Naive B cell (primary cell): ENCODE measurements at regions not wholly inside any gene's neighbourhood (a gene's known extent, or its start where the extent isn't known, plus 50 kb on each side); places are given as distances from the start of the nearest gene placed in this dataset.

Source experiments
- ATAC-seq, 2 donors: fragments of 150-1000 bp; cut with Tn5 transposase; 2 replicates each; pipeline ENCODE4 v1.10.0; 2021; ENCODE audit warnings: low read depth in 2 of 2, mild to moderate bottlenecking in 2 of 2, moderate library complexity in 2 of 2
- DNase-seq: peaks from one replicate; pipeline ENCODE4 v3.0.0; 2022
- H3K27ac Mint-ChIP-seq, 6 donors: one replicate each; pipeline ENCODE4 v1.8.0; 2020 to 2022; ENCODE audit warnings: mild to moderate bottlenecking in 6 of 6, mixed read lengths in 6 of 6, moderate library complexity in 5 of 6, inconsistent platforms in 2 of 6
- H3K27me3 Mint-ChIP-seq, 3 donors: one replicate each; pipeline ENCODE4 v1.8.0; 2021 to 2022; ENCODE audit warnings: mixed read lengths in 3 of 3, mild to moderate bottlenecking in 1 of 3
- H3K36me3 Mint-ChIP-seq, 2 donors: one replicate each; pipeline ENCODE4 v1.8.0; 2020 to 2022; ENCODE audit warnings: mixed read lengths in 2 of 2, inconsistent platforms in 1 of 2, mild to moderate bottlenecking in 1 of 2
- H3K4me1 Mint-ChIP-seq, 3 donors: one replicate each; pipeline ENCODE4 v1.8.0; 2020 to 2022; ENCODE audit warnings: mixed read lengths in 3 of 3, inconsistent platforms in 1 of 3, mild to moderate bottlenecking in 1 of 3, moderate library complexity in 1 of 3
- H3K4me3 Mint-ChIP-seq, 8 donors: one replicate each; pipeline ENCODE4 v1.8.0; 2020 to 2022; ENCODE audit warnings: mild to moderate bottlenecking in 8 of 8, mixed read lengths in 8 of 8, moderate library complexity in 8 of 8, inconsistent platforms in 2 of 8
- H3K9me3 Mint-ChIP-seq, 7 donors: one replicate each; pipeline ENCODE4 v1.8.0; 2020 to 2022; ENCODE audit warnings: mixed read lengths in 7 of 7, mild to moderate bottlenecking in 5 of 7, inconsistent platforms in 2 of 7, moderate library complexity in 1 of 7

DNA sequence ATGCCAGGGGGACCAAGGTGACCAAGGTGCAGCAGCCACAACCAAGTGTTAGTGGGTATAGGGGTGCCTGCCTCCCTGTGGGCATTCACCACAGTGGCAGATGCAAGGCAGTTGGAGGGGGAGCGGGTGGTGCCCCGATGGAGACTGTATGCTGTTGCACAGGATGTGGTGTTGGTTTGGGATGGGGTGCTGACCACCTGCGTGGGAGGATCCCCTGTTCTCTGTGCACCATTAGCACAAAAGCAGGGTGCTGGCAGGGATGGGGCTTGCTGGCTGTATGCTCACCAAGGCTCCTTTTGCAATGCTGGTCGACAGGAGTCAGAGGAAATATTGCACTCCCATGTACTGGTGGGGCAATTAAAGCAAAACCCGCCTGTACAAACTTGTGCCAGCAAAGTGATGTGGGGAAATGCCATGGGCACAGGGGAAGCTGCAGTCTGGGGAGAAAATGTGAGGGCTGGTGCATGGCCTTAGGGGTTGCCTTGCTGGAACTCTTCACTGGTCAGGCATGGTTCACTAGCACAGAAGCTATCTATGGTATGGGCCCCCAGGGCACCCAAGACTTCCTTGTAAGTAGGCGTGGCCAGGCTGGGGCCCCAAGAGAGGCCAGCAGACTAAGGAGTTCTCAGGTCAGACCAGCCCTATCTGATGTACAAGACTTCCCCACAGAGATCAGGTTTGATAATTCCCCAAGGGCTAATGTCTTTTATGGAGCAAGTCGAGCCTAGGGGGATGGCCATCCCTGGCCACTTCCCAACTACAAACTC, 51.9 kb upstream of the GNAT3 start:
- DNase-seq (no peak), ATAC-seq (no peak)
- Mint-ChIP-seq H3K36me3 (peaks cover 3 to 9% of the 10 kb centered on the region in 2 donors), H3K27ac (no peak overlapping the region), H3K9me3 (peaks cover 7 to 37% (median 24%) of the 10 kb centered on the region in 7 donors), H3K4me3 (no peak overlapping the region), H3K27me3 (peaks cover 0 to 4% (median 0%) of the 10 kb centered on the region in 3 donors), H3K4me1 (no peaks in the 10 kb centered on the region)

DNA sequence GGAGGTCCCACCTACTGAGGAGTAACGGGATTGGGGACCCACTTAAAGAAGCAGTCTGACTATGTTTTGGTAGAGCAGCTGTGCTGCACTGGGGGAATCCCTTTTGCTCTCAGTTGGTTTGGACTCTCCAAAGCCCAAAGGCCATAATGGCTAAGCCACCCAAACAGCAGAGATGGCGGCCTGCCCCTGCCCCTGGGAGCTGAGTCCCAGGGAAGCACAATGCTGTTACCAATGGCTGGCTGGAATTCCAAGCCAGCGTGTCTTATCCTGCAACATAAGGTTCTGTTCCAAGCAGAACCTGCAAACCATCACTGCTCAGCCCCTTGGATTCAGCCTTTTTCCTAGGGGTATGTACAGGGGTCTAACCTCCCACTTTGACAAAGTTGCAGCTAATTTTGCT, 53.7 kb upstream of the GNAT3 start:
- peaks cover 0 to 4% (median 0%) of the 10 kb centered on the region in 3 donors for H3K27me3 Mint-ChIP-seq
- H3K9me3 Mint-ChIP-seq = peaks cover 7 to 27% (median 18%) of the 10 kb centered on the region in 7 donors
- H3K36me3 Mint-ChIP-seq = peaks cover 0 to 9% of the 10 kb centered on the region in 2 donors
- no peak for DNase-seq
- H3K4me1 Mint-ChIP-seq = no peaks in the 10 kb centered on the region
- H3K27ac Mint-ChIP-seq = no peak overlapping the region
- ATAC-seq = no peak
- no peak overlapping the region for H3K4me3 Mint-ChIP-seq

DNA sequence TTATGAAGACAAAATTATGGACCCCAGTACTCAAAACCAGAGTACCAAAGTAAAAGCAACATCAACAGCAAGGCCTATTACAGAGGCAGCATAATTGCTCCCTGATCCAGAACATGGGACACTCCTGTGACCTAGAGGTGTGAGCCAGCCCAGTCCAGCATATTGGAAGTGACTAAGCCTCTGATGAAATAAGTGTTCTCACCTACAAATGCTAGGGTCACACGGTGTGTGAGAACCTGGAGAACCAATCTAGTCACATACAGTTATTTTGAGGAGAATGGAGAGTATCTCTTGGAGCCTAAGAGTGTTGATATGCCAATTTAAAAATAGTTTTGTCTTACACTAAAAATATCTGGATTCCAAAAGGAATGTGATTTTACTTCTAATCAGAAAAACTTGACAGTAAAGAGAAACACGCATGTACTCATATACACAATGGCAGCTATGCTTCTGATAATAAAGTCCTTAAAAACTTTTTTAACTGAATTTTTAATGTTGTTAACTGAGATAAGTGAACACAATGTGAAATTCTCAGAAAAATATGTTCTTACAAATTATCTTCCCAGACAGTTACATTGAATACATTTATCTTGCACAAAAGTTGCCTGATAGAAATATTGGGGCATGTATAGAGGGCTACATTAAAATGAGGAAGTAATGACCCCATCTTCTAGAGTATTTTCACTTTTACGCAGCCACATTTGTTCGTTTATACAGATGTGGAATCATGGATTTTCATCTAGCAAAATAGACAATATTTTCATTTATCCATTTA, 56.8 kb upstream of the CD36 start:
- Mint-ChIP-seq H3K27ac (peak overlapping the region in 1 of 6 donors; percentile 54), H3K9me3 (peaks cover 0 to 8% (median 0%) of the 10 kb centered on the region in 7 donors), H3K27me3 (no peaks in the 10 kb centered on the region), H3K4me1 (no peaks in the 10 kb centered on the region), H3K36me3 (no peaks in the 10 kb centered on the region), H3K4me3 (no peak overlapping the region)
- ATAC-seq (no peak), DNase-seq (no peak)

DNA sequence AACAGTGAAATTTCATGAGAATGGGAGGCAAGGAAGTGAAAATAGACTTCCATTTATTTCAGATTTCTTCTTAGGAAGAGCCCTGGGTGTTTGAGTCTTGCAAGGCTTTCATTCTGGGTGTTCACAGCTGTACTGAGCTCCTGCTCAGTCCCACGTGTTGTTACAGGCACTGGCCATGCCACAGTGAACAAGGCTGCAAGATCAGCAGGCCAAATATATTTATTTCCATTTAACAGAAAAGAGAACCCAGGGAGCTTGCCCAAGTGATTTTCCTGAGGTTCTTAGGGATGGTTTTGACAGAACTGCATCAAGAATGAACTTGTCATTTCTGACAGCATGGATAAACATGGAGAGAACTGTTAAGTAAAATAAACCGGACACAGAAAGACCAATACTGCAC, 54.5 kb upstream of the CD36 start:
- Mint-ChIP-seq H3K9me3 (peaks cover 0 to 3% (median 0%) of the 10 kb centered on the region in 7 donors), H3K27me3 (no peaks in the 10 kb centered on the region), H3K4me3 (no peak overlapping the region), H3K27ac (no peak overlapping the region), H3K36me3 (no peaks in the 10 kb centered on the region), H3K4me1 (no peaks in the 10 kb centered on the region)
- ATAC-seq (no peak), DNase-seq (no peak)

DNA sequence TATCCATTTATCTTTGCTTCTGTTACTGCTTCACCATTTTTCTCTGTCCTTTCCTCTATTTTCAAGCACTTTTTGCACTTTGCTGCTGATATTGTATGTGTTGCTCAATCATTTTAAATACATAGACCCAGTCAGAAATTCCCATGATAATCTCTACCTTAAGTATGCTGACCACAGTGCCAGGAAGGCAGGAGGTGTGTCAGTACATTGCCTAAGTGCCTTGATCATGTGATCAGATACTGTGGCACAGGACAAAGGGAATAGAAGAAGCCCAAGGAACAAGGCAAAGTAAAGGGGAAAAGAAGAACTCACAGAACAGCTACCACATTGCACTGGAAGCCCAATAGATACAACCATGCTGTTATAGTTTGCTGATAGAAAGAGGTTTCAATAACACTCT, 53.7 kb upstream of the CD36 start:
- no peaks in the 10 kb centered on the region for H3K36me3 Mint-ChIP-seq
- H3K4me1 Mint-ChIP-seq = no peaks in the 10 kb centered on the region
- no peak overlapping the region for H3K27ac Mint-ChIP-seq
- ATAC-seq = no peak
- no peaks in the 10 kb centered on the region for H3K27me3 Mint-ChIP-seq
- no peak for DNase-seq
- peaks cover 0 to 3% (median 0%) of the 10 kb centered on the region in 7 donors for H3K9me3 Mint-ChIP-seq
- H3K4me3 Mint-ChIP-seq = no peak overlapping the region

DNA sequence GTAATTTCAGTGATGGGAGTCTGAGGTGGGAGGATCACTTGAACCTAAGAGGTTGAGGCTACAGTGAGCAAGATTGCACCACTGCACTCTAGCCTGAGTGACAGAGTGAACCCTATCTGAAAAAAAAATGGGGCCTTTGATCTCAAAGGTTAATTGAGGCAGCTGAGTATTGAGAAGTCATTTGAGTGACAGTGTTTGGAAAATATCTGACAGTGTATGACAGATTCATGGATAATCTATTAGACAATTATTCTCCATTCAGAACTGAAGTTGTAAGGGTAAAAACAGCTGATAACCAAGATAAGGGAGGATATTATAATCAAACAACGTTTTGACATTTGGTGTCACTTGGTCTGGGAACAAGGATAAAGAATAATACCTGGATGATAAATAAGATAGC, 50.9 kb upstream of the CD36 start:
- H3K4me3 Mint-ChIP-seq = no peak overlapping the region
- no peaks in the 10 kb centered on the region for H3K4me1 Mint-ChIP-seq
- H3K9me3 Mint-ChIP-seq = no peaks in the 10 kb centered on the region
- ATAC-seq = no peak
- DNase-seq = no peak
- H3K27me3 Mint-ChIP-seq = no peaks in the 10 kb centered on the region
- H3K36me3 Mint-ChIP-seq = no peaks in the 10 kb centered on the region
- H3K27ac Mint-ChIP-seq = peak overlapping the region in 1 of 6 donors; percentile 13

DNA sequence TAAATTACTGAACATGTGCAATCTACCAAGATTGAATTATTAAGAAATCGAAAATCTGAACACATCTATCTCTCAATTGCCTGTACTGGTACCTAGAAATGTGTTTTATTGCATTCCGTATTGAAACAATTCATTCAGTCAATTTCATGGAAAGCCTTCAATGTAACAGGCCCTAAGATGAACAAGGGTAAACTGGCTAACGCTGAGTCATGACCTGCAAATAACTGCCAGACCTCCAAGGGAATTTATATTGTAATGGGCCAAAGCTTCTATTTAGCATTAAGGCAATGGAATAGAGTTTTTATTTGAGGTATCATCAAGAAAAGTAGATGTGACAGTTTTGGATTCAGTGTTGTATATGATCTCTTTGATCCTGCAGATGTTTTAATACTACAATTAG, 49.9 kb upstream of the CD36 start:
- no peak overlapping the region for H3K27ac Mint-ChIP-seq
- no peaks in the 10 kb centered on the region for H3K27me3 Mint-ChIP-seq
- no peaks in the 10 kb centered on the region for H3K36me3 Mint-ChIP-seq
- H3K4me3 Mint-ChIP-seq = no peak overlapping the region
- no peak for DNase-seq
- no peak for ATAC-seq
- no peaks in the 10 kb centered on the region for H3K9me3 Mint-ChIP-seq
- H3K4me1 Mint-ChIP-seq = no peaks in the 10 kb centered on the region
